ENCODE measurements at regions not wholly inside any gene's neighbourhood (a gene's known extent, or its start where the extent isn't known, plus 50 kb on each side); places are given as distances from the start of the nearest gene placed in this dataset.

GRCh38 chr3:76436894-76437293 is 603.0 kb upstream of the ROBO2 start (continued):
- TF ChIP-seq YY1 (IDR thresholded peaks at IDR 0.05; ENCODE audit: low read depth) = no peak
- TF ChIP-seq ELF1 (IDR thresholded peaks at IDR 0.05) = no peak
- no peak for TF ChIP-seq TCF12 (IDR thresholded peaks at IDR 0.05)
- TF ChIP-seq TAF1 (IDR thresholded peaks at IDR 0.05; ENCODE audit: borderline replicate concordance, low read depth, low read length) = no peak

GRCh38 chr3:76438971-76439370 is 600.9 kb upstream of the ROBO2 start:
- H2AFZ ChIP-seq (ENCODE audit: low read depth) = 0 out of 2 replicates have a peak overlapping the region, but pooled peaks have one; percentile 24
- H3K9me3 ChIP-seq = no peaks in the 10 kb centered on the region
- TF ChIP-seq JUND (IDR thresholded peaks at IDR 0.05) = no peak
- TF ChIP-seq FOSL2 (IDR thresholded peaks at IDR 0.05; ENCODE audit: borderline replicate concordance, low read depth) = no peak
- H3K79me2 ChIP-seq (ENCODE audit: insufficient read depth) = no peaks in the 10 kb centered on the region
- CTCF ChIA-PET = no interaction called here
- H3K4me1 ChIP-seq (ENCODE audit: control insufficient read depth in 1 of 2, insufficient read depth in 2 of 2, low read depth in 1 of 2, low read length in 1 of 2) = no peaks in the 10 kb centered on the region; a peak in 1 of 4 replicates
- H3F3A ChIP-seq (replicated peaks; ENCODE audit: insufficient read depth) = no peaks in the 10 kb centered on the region
- H3K27me3 ChIP-seq (ENCODE audit: insufficient read depth) = no peaks in the 10 kb centered on the region
- H3K4me2 ChIP-seq = no peak overlapping the region
- no peak overlapping the region for H3K27ac ChIP-seq (ENCODE audit: low read depth in 2 of 2, low read length in 1 of 2)
- WGBS (ENCODE audit: low lambda C conversion rate) = 35% methylated on average over 2 of the region's 2 CpGs
- POLR2A ChIA-PET = no interaction called here
- no peaks in the 10 kb centered on the region for H4K20me1 ChIP-seq (ENCODE audit: insufficient read depth)
- no peaks in the 10 kb centered on the region for H3K36me3 ChIP-seq (replicated peaks in 1 of 2; ENCODE audit: control insufficient read depth in 1 of 2, insufficient read depth in 2 of 2, low read length in 1 of 2)
- no peak for DNase-seq
- H3K9ac ChIP-seq = no peak overlapping the region
- H3K9me2 ChIP-seq = no peaks in the 10 kb centered on the region
- no peak overlapping the region for H3K4me3 ChIP-seq (ENCODE audit: low read depth in 2 of 2, low read length in 1 of 2)

DNA sequence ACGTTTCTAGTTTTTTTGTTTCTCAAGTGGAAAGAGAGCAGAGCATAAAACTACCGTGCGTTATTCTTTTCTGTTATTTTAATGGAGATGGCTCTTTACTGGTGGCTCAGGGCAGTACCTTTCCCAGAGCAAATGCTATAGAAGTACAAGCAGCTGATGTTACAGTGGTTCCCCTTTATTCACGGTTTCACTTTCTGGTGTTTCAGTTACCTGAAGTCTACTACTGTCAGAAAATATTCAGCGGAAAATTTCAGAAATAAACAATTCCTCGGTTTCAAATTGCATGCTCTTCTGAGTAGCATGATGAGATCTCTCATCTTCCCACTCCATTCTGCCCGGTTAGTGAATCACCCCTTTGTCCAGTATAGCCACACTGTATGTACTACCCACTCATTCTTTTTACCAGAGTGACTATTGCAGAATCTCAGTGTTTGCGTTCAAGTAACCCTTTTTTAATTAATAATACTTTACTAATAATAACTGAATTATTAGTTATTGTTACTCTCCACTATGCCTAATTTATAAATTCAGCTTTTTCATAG is 597.5 kb upstream of the ROBO2 start:
- Histone ChIP-seq H3K4me1 (ENCODE audit: control insufficient read depth in 1 of 2, insufficient read depth in 2 of 2, low read depth in 1 of 2, low read length in 1 of 2) (no peaks in the 10 kb centered on the region), H3K27ac (ENCODE audit: low read depth in 2 of 2, low read length in 1 of 2) (no peak overlapping the region), H3K9ac (no peak overlapping the region), H4K20me1 (ENCODE audit: insufficient read depth) (no peaks in the 10 kb centered on the region), H3K9me3 (no peaks in the 10 kb centered on the region), H3K4me2 (no peak overlapping the region), H3F3A (replicated peaks; ENCODE audit: insufficient read depth) (no peaks in the 10 kb centered on the region), H3K27me3 (ENCODE audit: insufficient read depth) (no peaks in the 10 kb centered on the region), H3K36me3 (replicated peaks in 1 of 2; ENCODE audit: control insufficient read depth in 1 of 2, insufficient read depth in 2 of 2, low read length in 1 of 2) (no peaks in the 10 kb centered on the region), H3K4me3 (ENCODE audit: low read depth in 2 of 2, low read length in 1 of 2) (no peak overlapping the region), H2AFZ (ENCODE audit: low read depth) (no peak overlapping the region), H3K79me2 (ENCODE audit: insufficient read depth) (no peaks in the 10 kb centered on the region), H3K9me2 (no peaks in the 10 kb centered on the region)
- no peak for DNase-seq
- WGBS (ENCODE audit: low lambda C conversion rate) = 56% methylated on average over 8 of the region's 8 CpGs
- ChIA-PET POLR2A (no interaction called here), CTCF (no interaction called here)
- TF ChIP-seq TAF1 (IDR thresholded peaks at IDR 0.05; ENCODE audit: borderline replicate concordance, low read depth, low read length) = no peak
- TF ChIP-seq IRF3 (IDR thresholded peaks at IDR 0.05; ENCODE audit: low read depth, low read length) = no peak
- no peak for TF ChIP-seq EP300 (IDR thresholded peaks at IDR 0.05; ENCODE audit: borderline replicate concordance in 1 of 2, low read depth in 1 of 2, low read length in 1 of 2)
- no peak for TF ChIP-seq EZH2phosphoT487 (IDR thresholded peaks at IDR 0.05; ENCODE audit: borderline replicate concordance, low read depth)
- TF ChIP-seq RCOR1 (IDR thresholded peaks at IDR 0.05; ENCODE audit: low read length) = no peak
- no peak for TF ChIP-seq RFX5 (IDR thresholded peaks at IDR 0.05; ENCODE audit: low read length)
- no peak for TF ChIP-seq POLR2AphosphoS5 (IDR thresholded peaks at IDR 0.05; ENCODE audit: low read depth, low read length)
